ENCODE measurements at regions not wholly inside any gene's neighbourhood (a gene's known extent, or its start where the extent isn't known, plus 50 kb on each side); places are given as distances from the start of the nearest gene placed in this dataset.

- Histone ChIP-seq H3K4me1 (ENCODE audit: control insufficient read depth in 4 of 4, insufficient read depth in 4 of 4, low read length in 3 of 4) (no peaks in the 10 kb centered on the region), H3K27me3 (ENCODE audit: control insufficient read depth in 4 of 4, insufficient read depth in 4 of 4, low read length in 3 of 4) (peaks cover 0 to 11% (median 0%) of the 10 kb centered on the region in 4 donors), H3K9me3 (ENCODE audit: control insufficient read depth in 4 of 4, low read length in 3 of 4) (no peaks in the 10 kb centered on the region), H3K9ac (ENCODE audit: low read depth in 1 of 2, low read length in 2 of 2) (no peak overlapping the region), H3K27ac (ENCODE audit: low read depth in 1 of 2, low read length in 2 of 2) (no peak overlapping the region), H3K36me3 (ENCODE audit: control insufficient read depth in 4 of 4, insufficient read depth in 3 of 4, low read depth in 1 of 4, low read length in 3 of 4) (no peaks in the 10 kb centered on the region), H3K4me3 (ENCODE audit: low read depth in 1 of 3, low read length in 3 of 3) (no peak overlapping the region)
- 59% methylated on average over 2 of the region's 2 CpGs for WGBS
- no peak for TF ChIP-seq JUND (IDR thresholded peaks at IDR 0.05)
- TF ChIP-seq GABPA (IDR thresholded peaks at IDR 0.05 in 1 of 2, conservative IDR thresholded peaks at IDR 0.05 in 1 of 2) = no peak
- DNase-seq (ENCODE audit: low spot score) = no peak
Observed at GRCh38 chr5:155101697-155102096, 88.1 kb downstream of the KIF4B start.

GRCh38 chr5:155103146-155103545 is 89.6 kb downstream of the KIF4B start:
- 86% methylated on average over 4 of the region's 4 CpGs for WGBS
- H3K27me3 ChIP-seq (ENCODE audit: control insufficient read depth in 4 of 4, insufficient read depth in 4 of 4, low read length in 3 of 4) = peaks cover 0 to 14% (median 0%) of the 10 kb centered on the region in 4 donors
- H3K4me1 ChIP-seq (ENCODE audit: control insufficient read depth in 4 of 4, insufficient read depth in 4 of 4, low read length in 3 of 4) = no peaks in the 10 kb centered on the region
- H3K4me3 ChIP-seq (ENCODE audit: low read depth in 1 of 3, low read length in 3 of 3) = no peak overlapping the region
- H3K36me3 ChIP-seq (ENCODE audit: control insufficient read depth in 4 of 4, insufficient read depth in 3 of 4, low read depth in 1 of 4, low read length in 3 of 4) = no peaks in the 10 kb centered on the region
- no peak for DNase-seq (ENCODE audit: low spot score)
- H3K9ac ChIP-seq (ENCODE audit: low read depth in 1 of 2, low read length in 2 of 2) = no peak overlapping the region
- TF ChIP-seq TAF1 (conservative IDR thresholded peaks at IDR 0.05) (no peak), JUND (IDR thresholded peaks at IDR 0.05) (no peak), FOXA2 (IDR thresholded peaks at IDR 0.05) (no peak), GABPA (IDR thresholded peaks at IDR 0.05 in 1 of 2, conservative IDR thresholded peaks at IDR 0.05 in 1 of 2) (no peak), EGR1 (IDR thresholded peaks at IDR 0.05; ENCODE audit: low read depth in 2 of 2) (no peak), CTCF (IDR thresholded peaks at IDR 0.05; ENCODE audit: low read depth, low read length, missing input control) (no peak), RAD21 (IDR thresholded peaks at IDR 0.05) (no peak), RXRA (IDR thresholded peaks at IDR 0.05) (no peak), NR2F2 (IDR thresholded peaks at IDR 0.05) (no peak), FOXA1 (IDR thresholded peaks at IDR 0.05) (no peak), MAX (IDR thresholded peaks at IDR 0.05) (no peak), REST (IDR thresholded peaks at IDR 0.05) (no peak), HNF4A (conservative IDR thresholded peaks at IDR 0.05) (no peak), YY1 (IDR thresholded peaks at IDR 0.05) (no peak), SP1 (IDR thresholded peaks at IDR 0.05) (no peak)
- no peaks in the 10 kb centered on the region for H3K9me3 ChIP-seq (ENCODE audit: control insufficient read depth in 4 of 4, low read length in 3 of 4)
- H3K27ac ChIP-seq (ENCODE audit: low read depth in 1 of 2, low read length in 2 of 2) = no peak overlapping the region

All from liver (tissue), 8 donors.